ENCODE measurements at regions not wholly inside any gene's neighbourhood (a gene's known extent, or its start where the extent isn't known, plus 50 kb on each side); places are given as distances from the start of the nearest gene placed in this dataset.

- no peak for TF ChIP-seq CTCF (IDR thresholded peaks at IDR 0.05)
- TF ChIP-seq, protein P1, sequence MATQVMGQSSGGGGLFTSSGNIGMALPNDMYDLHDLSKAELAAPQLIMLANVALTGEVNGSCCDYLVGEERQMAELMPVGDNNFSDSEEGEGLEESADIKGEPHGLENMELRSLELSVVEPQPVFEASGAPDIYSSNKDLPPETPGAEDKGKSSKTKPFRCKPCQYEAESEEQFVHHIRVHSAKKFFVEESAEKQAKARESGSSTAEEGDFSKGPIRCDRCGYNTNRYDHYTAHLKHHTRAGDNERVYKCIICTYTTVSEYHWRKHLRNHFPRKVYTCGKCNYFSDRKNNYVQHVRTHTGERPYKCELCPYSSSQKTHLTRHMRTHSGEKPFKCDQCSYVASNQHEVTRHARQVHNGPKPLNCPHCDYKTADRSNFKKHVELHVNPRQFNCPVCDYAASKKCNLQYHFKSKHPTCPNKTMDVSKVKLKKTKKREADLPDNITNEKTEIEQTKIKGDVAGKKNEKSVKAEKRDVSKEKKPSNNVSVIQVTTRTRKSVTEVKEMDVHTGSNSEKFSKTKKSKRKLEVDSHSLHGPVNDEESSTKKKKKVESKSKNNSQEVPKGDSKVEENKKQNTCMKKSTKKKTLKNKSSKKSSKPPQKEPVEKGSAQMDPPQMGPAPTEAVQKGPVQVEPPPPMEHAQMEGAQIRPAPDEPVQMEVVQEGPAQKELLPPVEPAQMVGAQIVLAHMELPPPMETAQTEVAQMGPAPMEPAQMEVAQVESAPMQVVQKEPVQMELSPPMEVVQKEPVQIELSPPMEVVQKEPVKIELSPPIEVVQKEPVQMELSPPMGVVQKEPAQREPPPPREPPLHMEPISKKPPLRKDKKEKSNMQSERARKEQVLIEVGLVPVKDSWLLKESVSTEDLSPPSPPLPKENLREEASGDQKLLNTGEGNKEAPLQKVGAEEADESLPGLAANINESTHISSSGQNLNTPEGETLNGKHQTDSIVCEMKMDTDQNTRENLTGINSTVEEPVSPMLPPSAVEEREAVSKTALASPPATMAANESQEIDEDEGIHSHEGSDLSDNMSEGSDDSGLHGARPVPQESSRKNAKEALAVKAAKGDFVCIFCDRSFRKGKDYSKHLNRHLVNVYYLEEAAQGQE (IDR thresholded peaks at IDR 0.05; ENCODE audit: insufficient read depth in 1 of 2, low read depth in 2 of 2, low read length in 1 of 2), result no peak
- TF ChIP-seq POLR2AphosphoS5 (IDR thresholded peaks at IDR 0.05; ENCODE audit: low read depth, low read length), result no peak
Measured at GRCh38 chr16:55033225-55034156, 102.8 kb downstream of the IRX5 start.

Measured in Panc1 (cell line).